Pancreas (tissue), 10 donors: ENCODE measurements at regions not wholly inside any gene's neighbourhood (a gene's known extent, or its start where the extent isn't known, plus 50 kb on each side); places are given as distances from the start of the nearest gene placed in this dataset.

ENCODE experiments used
- ATAC-seq, 4 donors: fragments of 200-7000 bp; cut with Tn5 transposase; one replicate each; pipeline versions ENCODE4 v1.8.0 to v1.9.1; 2020; ENCODE audit warnings: mild to moderate bottlenecking in 4 of 4, moderate library complexity in 4 of 4
- DNase-seq, 6 donors: peaks; one replicate each; pipeline ENCODE4 v3.0.0-alpha.2; 2020
- FAIRE-seq: peaks from 2 replicates; lab custom pipeline; 2012; peaks lifted over from hg19 to GRCh38; lab: Jason Lieb, UNC
- H3K27ac ChIP-seq, 4 donors: fragments of 200-600 bp; sonication (generic); 1 replicate in 3 of 4; 2 replicates in 1 of 4; pipeline versions ENCODE4 v1.5.0 to v1.8.0; 2020
- H3K27me3 ChIP-seq, 4 donors: fragments of 200-600 bp; one replicate each; pipeline ENCODE4 v1.8.0; 2021
- H3K36me3 ChIP-seq, 3 donors: fragments of 200-600 bp; sonication (generic) in 1 of 3; one replicate each; pipeline versions ENCODE4 v1.5.0 to v1.8.0; 2020 to 2021
- H3K4me1 ChIP-seq, 3 donors: fragments of 200-600 bp; one replicate each; pipeline ENCODE4 v1.8.0; 2021
- H3K4me3 ChIP-seq, 4 donors: fragments of 200-600 bp; sonication (generic) in 2 of 4; one replicate each; pipeline versions ENCODE4 v1.5.0 to v1.8.0; 2020 to 2021
- H3K9me3 ChIP-seq, 4 donors: fragments of 200-600 bp; one replicate each; pipeline ENCODE4 v1.8.0; 2021
- CTCF ChIP-seq, 4 donors: fragments of 200-600 bp; sonication (generic) in 3 of 4; IDR thresholded peaks; one replicate each; pipeline versions ENCODE4 v1.5.0 to v1.8.0; 2021; ENCODE audit warnings: antibody characterized with exemption in 4 of 4
- WGBS, 2 donors: extraction: QIAGEN DNeasy Blood & Tissue Kit; methylation state at CpG; one replicate each; pipeline ENCODE4 v1.1.7; 2013; 5-methylcytosine and 5-hydroxymethylcytosine counted together
- intact Hi-C, 3 donors: fragments of 100-400 bp; cut with DNase I; formaldehyde crosslinking; loops; one replicate each; pipeline versions ENCODE4 v1.11.1 to v1.14.2; 2022
- donor health status: healthy with polysubstance abuse.
- donor health status: DM: no; HTN: no; CAD: no; lungs with moderate emphysema.
- donor health status: DM: no; HTN: no; CAD: no.
- donor health status: control.
- donor health status: control.
- donor health status: Bipolar disorder and iron deficiency.
- donor health status: DM: yes; HTN: yes; CAD: no.
- donor health status: DM: no; HTN: no; CAD: no.
- donor health status: DM: no; HTN: no; CAD: no.
- donor health status: DM: yes; HTN: yes; CAD: no.

GRCh38 chr17:51395621-51396020 is 135.3 kb downstream of the UTP18 start:
- no peak for ATAC-seq
- Histone ChIP-seq H3K9me3 (no peaks in the 10 kb centered on the region), H3K27me3 (no peaks in the 10 kb centered on the region), H3K4me1 (no peaks in the 10 kb centered on the region), H3K27ac (no peak overlapping the region), H3K36me3 (no peaks in the 10 kb centered on the region), H3K4me3 (no peak overlapping the region)
- 80 to 87% methylated on average over 6 of the region's 6 CpGs for WGBS, 2 donors
- no peak for DNase-seq
- no peak for FAIRE-seq
- intact Hi-C loops, result no loop called here
- no peak for TF ChIP-seq CTCF (IDR thresholded peaks at IDR 0.05)

GRCh38 chr17:51397361-51398127 is 137.2 kb downstream of the UTP18 start:
- no peaks in the 10 kb centered on the region for H3K36me3 ChIP-seq
- no peaks in the 10 kb centered on the region for H3K9me3 ChIP-seq
- FAIRE-seq (no peak), ATAC-seq (no peak), DNase-seq (no peak)
- H3K4me1 ChIP-seq, result no peaks in the 10 kb centered on the region
- no peak overlapping the region for H3K4me3 ChIP-seq
- H3K27me3 ChIP-seq, result no peaks in the 10 kb centered on the region
- no peak overlapping the region for H3K27ac ChIP-seq
- TF ChIP-seq CTCF (IDR thresholded peaks at IDR 0.05), result no peak
- 59 to 68% methylated on average over 8 of the region's 8 CpGs for WGBS, 2 donors
- intact Hi-C loops, result no loop called here

- TF ChIP-seq CTCF (IDR thresholded peaks at IDR 0.05), result no peak
- H3K9me3 ChIP-seq, result no peaks in the 10 kb centered on the region
- no peaks in the 10 kb centered on the region for H3K4me1 ChIP-seq
- no peaks in the 10 kb centered on the region for H3K27me3 ChIP-seq
- no peak for FAIRE-seq
- no peak overlapping the region for H3K27ac ChIP-seq
- no peaks in the 10 kb centered on the region for H3K36me3 ChIP-seq
- H3K4me3 ChIP-seq, result no peak overlapping the region
- ATAC-seq, result no peak
- no peak for DNase-seq
- 71 to 73% methylated on average over 5 of the region's 5 CpGs for WGBS, 2 donors
- intact Hi-C loops, result no loop called here
These were observed 137.8 kb downstream of the UTP18 start for GRCh38 chr17:51398128-51398525.

- Histone ChIP-seq H3K4me1 (no peaks in the 10 kb centered on the region), H3K27me3 (no peaks in the 10 kb centered on the region), H3K9me3 (no peaks in the 10 kb centered on the region), H3K36me3 (no peaks in the 10 kb centered on the region), H3K27ac (no peak overlapping the region), H3K4me3 (no peak overlapping the region)
- ATAC-seq (no peak), FAIRE-seq (no peak), DNase-seq (no peak)
- intact Hi-C loops, result no loop called here
- no peak for TF ChIP-seq CTCF (IDR thresholded peaks at IDR 0.05)
- WGBS, 2 donors, result 56 to 60% methylated on average over 4 of the region's 4 CpGs
These were observed 138.3 kb downstream of the UTP18 start for GRCh38 chr17:51398687-51399086.

- H3K36me3 ChIP-seq, result no peaks in the 10 kb centered on the region
- no peak for ATAC-seq
- TF ChIP-seq CTCF (IDR thresholded peaks at IDR 0.05), result no peak
- WGBS, 2 donors, result 62 to 71% methylated on average over 5 of the region's 5 CpGs
- intact Hi-C loops, result no loop called here
- no peaks in the 10 kb centered on the region for H3K4me1 ChIP-seq
- H3K27me3 ChIP-seq, result no peaks in the 10 kb centered on the region
- no peaks in the 10 kb centered on the region for H3K9me3 ChIP-seq
- no peak overlapping the region for H3K4me3 ChIP-seq
- no peak for FAIRE-seq
- no peak for DNase-seq
- H3K27ac ChIP-seq, result no peak overlapping the region
These were observed 140.9 kb downstream of the UTP18 start for GRCh38 chr17:51401279-51401678.
